WTC11 (cell line): ENCODE measurements at regions not wholly inside any gene's neighbourhood (a gene's known extent, or its start where the extent isn't known, plus 50 kb on each side); places are given as distances from the start of the nearest gene placed in this dataset.

Experiments
- ATAC-seq: fragments of 200-7000 bp; cut with Tn5 transposase; 2 replicates; pipeline ENCODE4 v1.10.0; 2021; ENCODE audit warnings: mild to moderate bottlenecking, moderate library complexity
- CTCF ChIA-PET: fragments of 300-600 bp; sonication (Branson Sonifier 250); formaldehyde crosslinking; loops from one replicate; lab custom pipeline; 2021; ENCODE audit warnings: antibody characterized with exemption; lab: Charles Lee
- POLR2A ChIA-PET: fragments of 350-600 bp; sonication (Branson Sonifier 250); formaldehyde crosslinking; loops from one replicate; lab custom pipeline; 2021; ENCODE audit warnings: antibody characterized with exemption; lab: Charles Lee
- DNase-seq: peaks from one replicate; pipeline ENCODE4 v3.0.0; 2021; ENCODE audit warnings: low spot score
- H3K27ac Mint-ChIP-seq: 2 replicates; pipeline ENCODE4 v1.8.0; 2021; ENCODE audit warnings: mixed read lengths
- H3K27me3 Mint-ChIP-seq: 2 replicates; pipeline ENCODE4 v1.8.0; 2021; ENCODE audit warnings: low read depth, mild to moderate bottlenecking, moderate library complexity, mixed read lengths
- H3K36me3 Mint-ChIP-seq: 2 replicates; pipeline ENCODE4 v1.8.0; 2021; ENCODE audit warnings: mixed read lengths
- H3K4me1 Mint-ChIP-seq: 2 replicates; pipeline ENCODE4 v1.8.0; 2022; ENCODE audit warnings: mixed read lengths
- H3K4me3 Mint-ChIP-seq: 2 replicates; pipeline ENCODE4 v1.8.0; 2021; ENCODE audit warnings: mild to moderate bottlenecking, moderate library complexity, mixed read lengths
- H3K9me3 Mint-ChIP-seq: 2 replicates; pipeline ENCODE4 v1.8.0; 2021; ENCODE audit warnings: mixed read lengths
- AR ChIP-seq: fragments of 250-450 bp; sonication (Bioruptor Pico); IDR thresholded peaks from 2 replicates; pipeline ENCODE4 v1.9.0; 2021; ENCODE audit warnings: mild to moderate bottlenecking
- ARID4B ChIP-seq: sonication (generic); formaldehyde crosslinking; IDR thresholded peaks from 2 replicates; pipeline ENCODE4 v1.8.0; 2023; ENCODE audit warnings: missing genetic modification reagents, mild to moderate bottlenecking, borderline replicate concordance
- CBFB ChIP-seq: sonication (generic); formaldehyde crosslinking; IDR thresholded peaks from 2 replicates; pipeline ENCODE4 v1.8.1; 2022; ENCODE audit warnings: mild to moderate bottlenecking, low read depth, missing genetic modification reagents
- CREM ChIP-seq: sonication (generic); formaldehyde crosslinking; IDR thresholded peaks from 2 replicates; pipeline ENCODE4 v1.8.1; 2022; ENCODE audit warnings: mild to moderate bottlenecking, missing genetic modification reagents, moderate library complexity
- EMX1 ChIP-seq: fragments of 250-450 bp; sonication (Bioruptor Pico); IDR thresholded peaks from 2 replicates; pipeline ENCODE4 v1.8.0; 2021; ENCODE audit warnings: mild to moderate bottlenecking
- IRF1 ChIP-seq: sonication (generic); formaldehyde crosslinking; IDR thresholded peaks from 2 replicates; pipeline ENCODE4 v1.8.0; 2023; ENCODE audit warnings: missing genetic modification reagents
- JAZF1 ChIP-seq: fragments of 250-450 bp; sonication (Bioruptor Pico); IDR thresholded peaks from 2 replicates; pipeline ENCODE4 v1.9.0; 2021; ENCODE audit warnings: moderate library complexity, mild to moderate bottlenecking, inconsistent platforms
- NFATC4 ChIP-seq: fragments of 250-450 bp; sonication (Bioruptor Pico); IDR thresholded peaks from 2 replicates; pipeline ENCODE4 v1.9.0; 2021; ENCODE audit warnings: mild to moderate bottlenecking
- NR2C2 ChIP-seq: sonication (generic); formaldehyde crosslinking; IDR thresholded peaks from 2 replicates; pipeline ENCODE4 v1.8.0; 2022; ENCODE audit warnings: mild to moderate bottlenecking, missing genetic modification reagents
- NR3C1 ChIP-seq: sonication (generic); formaldehyde crosslinking; conservative IDR thresholded peaks from 2 replicates; pipeline ENCODE4 v1.8.1; 2023; ENCODE audit warnings: low read depth, mild to moderate bottlenecking, missing genetic modification reagents
- SMAD4 ChIP-seq: sonication (generic); formaldehyde crosslinking; IDR thresholded peaks from 2 replicates; pipeline ENCODE4 v1.8.0; 2022; ENCODE audit warnings: mild to moderate bottlenecking, missing genetic modification reagents
- ZNF121 ChIP-seq: sonication (generic); formaldehyde crosslinking; IDR thresholded peaks from 2 replicates; pipeline ENCODE4 v1.8.0; 2023; ENCODE audit warnings: missing genetic modification reagents
- ZNF423 ChIP-seq: fragments of 250-450 bp; sonication (Bioruptor Pico); IDR thresholded peaks from 2 replicates; pipeline ENCODE4 v2.1.2; 2022; ENCODE audit warnings: mild to moderate bottlenecking, moderate library complexity
- ZNF532 ChIP-seq: fragments of 250-450 bp; sonication (Bioruptor Pico); IDR thresholded peaks from 2 replicates; pipeline ENCODE4 v1.9.0; 2021; ENCODE audit warnings: mild to moderate bottlenecking, borderline replicate concordance

- TF ChIP-seq NFATC4 (no peak), SMAD4 (no peak), CREM (CRISPR knock-in tag) (no peak), AR (CRISPR knock-in tag) (no peak)
- TF ChIP-seq, all 79 proteins: peak for 0
Observed at GRCh38 chr10:57692255-57692980, 575.3 kb downstream of the IPMK start (continued).

- H3K27ac Mint-ChIP-seq: no peak overlapping the region
- H3K36me3 Mint-ChIP-seq: no peaks in the 10 kb centered on the region
- ChIA-PET POLR2A (no interaction called here), CTCF (no interaction called here)
- TF ChIP-seq ZNF423 (no peak), ZNF532 (no peak), NR2C2 (CRISPR knock-in tag) (no peak), CBFB (CRISPR knock-in tag) (no peak), ZNF121 (CRISPR knock-in tag) (no peak), NR3C1 (CRISPR knock-in tag) (no peak), IRF1 (CRISPR knock-in tag) (no peak), JAZF1 (no peak), ARID4B (CRISPR knock-in tag) (no peak), EMX1 (CRISPR knock-in tag) (no peak)
- ATAC-seq: no peak
- H3K9me3 Mint-ChIP-seq: no peaks in the 10 kb centered on the region
- no peak overlapping the region for H3K4me3 Mint-ChIP-seq
- 0 out of 2 replicates have a peak, but pooled peaks cover 2% of the 10 kb centered on the region for H3K4me1 Mint-ChIP-seq
- no peaks in the 10 kb centered on the region; the same call in 1 of the 2 replicates for H3K27me3 Mint-ChIP-seq
- no peak for DNase-seq
Observed at GRCh38 chr10:57689596-57690297, 577.9 kb downstream of the IPMK start.
